GM19372 (cell line): ENCODE measurements at regions not wholly inside any gene's neighbourhood (a gene's known extent, or its start where the extent isn't known, plus 50 kb on each side); places are given as distances from the start of the nearest gene placed in this dataset.

Source experiments
- ATAC-seq: cut with Tn5 transposase; IDR thresholded peaks from one replicate; pipeline ENCODE4 v1.9.1; 2021; ENCODE audit warnings: mild to moderate bottlenecking, low read depth, moderate library complexity; ENCODE audit not compliant: unreplicated experiment

DNA sequence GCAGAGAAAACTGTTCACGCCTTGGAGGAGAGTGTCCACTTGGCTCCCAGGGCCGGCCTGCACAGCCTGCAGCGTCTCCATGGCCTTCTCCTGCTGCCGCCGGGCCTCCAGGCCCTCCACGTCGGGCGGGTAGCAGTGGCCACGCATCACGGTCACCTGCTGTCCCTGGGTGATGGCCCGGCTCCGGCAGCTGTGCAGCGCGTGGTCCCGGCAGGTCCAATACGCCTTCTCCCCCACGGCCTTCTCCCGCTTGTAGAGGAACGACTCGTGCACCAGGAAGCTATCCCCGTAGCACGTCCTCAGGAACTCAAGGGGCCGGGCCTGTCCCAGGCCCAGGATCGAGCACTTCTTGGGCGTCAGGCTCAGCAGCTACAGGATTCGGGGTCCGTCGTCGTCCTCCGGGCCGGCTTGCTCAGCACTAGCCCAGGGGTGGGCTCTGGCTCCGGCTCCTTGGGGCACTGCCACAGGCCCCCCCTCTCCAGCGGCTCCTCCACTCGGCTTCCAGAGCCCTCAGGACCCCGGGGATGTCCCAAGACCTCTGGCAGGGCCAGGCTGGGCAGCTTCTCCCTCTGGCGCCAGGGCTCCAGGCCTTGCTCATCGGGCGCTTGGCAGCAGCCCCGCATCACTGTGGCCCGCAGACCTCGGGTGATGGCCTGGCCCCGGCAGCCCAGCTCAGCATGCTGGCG lies 83.6 kb upstream of the FXR1 start:
- ATAC-seq, result no peak

DNA sequence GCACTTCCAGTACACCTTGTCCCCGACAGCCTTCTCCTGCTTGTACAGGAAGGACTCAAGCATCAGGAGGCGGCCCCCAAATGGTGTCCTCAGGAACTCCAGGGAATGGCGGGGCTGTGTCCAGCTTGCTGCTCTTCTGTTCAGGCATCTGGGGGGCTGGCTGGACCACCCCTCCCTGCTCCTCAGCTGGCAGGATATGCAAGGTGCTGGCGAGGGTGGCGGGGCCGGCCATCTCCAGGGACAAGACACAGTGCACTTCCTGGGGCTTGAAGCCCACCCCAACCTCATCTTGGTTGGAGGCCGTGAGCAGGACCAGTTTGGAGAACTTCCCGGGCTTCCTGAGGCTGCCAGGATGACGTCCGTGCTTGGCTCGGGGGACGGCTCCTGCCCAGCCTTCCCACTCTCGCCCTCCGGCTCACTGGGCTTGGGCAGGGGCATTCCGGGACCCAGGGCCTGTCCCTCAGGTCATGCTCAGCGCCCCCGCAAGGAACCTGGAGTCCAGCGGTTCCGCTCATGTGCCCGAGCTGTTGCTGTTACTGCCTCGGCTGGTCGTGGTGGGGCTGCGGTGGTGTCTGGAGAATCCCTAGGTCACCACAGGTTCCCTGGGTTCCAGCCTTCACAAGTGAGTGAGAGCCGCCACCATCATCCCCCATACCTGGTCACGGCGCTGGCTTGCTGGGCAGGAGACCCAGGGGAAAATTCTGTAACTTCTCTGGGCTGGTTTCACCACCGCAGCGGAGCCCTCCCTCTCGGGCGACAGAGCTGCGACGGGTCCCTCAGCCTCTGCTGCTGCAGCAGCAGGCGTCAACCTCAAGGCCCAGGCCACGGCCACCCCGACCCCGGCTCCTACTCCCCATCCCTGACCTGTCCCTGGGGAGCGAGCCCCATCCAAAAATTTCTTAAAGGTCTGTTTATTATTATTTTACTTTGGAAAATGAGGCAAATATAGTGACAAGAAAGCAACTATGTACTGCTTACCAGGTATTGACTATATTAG lies 82.8 kb upstream of the FXR1 start:
- no peak for ATAC-seq

DNA sequence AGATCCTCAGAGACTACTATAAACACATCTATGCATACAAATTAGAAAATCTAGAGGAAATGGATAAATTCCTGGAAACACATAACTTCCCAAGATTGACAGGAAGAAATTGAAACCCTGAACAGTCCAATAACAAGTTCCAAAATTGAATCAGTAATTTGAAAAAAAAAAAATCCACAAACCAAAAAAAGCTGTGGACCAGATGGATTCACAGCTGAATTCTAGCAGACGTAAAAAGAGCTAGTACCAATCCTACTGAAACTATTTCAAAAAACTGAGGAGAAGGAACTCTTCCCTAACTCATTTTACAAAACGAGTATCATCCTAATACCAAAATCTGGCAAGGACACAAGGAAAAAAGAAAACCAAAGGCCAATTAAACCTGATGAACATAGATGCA lies 77.0 kb upstream of the FXR1 start:
- no peak for ATAC-seq

DNA sequence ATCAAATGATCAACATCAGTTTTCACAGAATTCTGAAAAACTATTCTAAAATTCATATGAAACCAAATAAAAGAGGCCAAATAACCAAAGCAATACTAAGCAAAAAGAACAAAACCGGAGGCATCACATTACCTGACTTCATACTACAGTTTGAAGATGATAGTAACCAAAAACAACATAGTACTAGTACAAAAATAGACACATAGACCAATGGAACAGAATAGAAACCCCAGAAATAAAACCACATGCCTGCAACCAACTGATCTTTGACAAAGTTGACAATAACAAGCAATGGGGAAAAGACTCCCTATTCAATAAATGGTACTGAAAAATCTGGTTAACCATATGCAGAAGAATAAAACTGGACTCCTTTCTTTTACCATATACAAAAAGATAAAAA lies 75.7 kb upstream of the FXR1 start:
- no peak for ATAC-seq

DNA sequence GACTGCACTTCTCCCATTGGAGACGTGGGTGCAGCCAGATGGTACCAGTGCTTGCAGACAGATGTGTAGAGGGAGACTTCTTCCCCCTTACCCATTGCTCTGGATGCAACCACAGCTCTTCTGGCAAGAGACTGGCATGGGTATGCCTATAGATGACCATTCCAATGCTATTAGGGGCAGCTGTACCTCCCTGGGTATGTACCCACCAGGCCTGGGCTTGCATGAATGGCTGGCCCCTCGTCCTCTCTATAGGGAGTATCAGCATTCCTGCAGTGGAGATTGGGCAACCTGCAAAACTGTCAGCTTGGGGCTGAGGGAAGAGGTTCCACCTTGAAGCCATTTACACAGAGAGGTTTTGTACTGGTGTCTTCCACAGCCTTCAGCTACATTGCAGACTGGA lies 57.6 kb upstream of the FXR1 start:
- no peak for ATAC-seq

DNA sequence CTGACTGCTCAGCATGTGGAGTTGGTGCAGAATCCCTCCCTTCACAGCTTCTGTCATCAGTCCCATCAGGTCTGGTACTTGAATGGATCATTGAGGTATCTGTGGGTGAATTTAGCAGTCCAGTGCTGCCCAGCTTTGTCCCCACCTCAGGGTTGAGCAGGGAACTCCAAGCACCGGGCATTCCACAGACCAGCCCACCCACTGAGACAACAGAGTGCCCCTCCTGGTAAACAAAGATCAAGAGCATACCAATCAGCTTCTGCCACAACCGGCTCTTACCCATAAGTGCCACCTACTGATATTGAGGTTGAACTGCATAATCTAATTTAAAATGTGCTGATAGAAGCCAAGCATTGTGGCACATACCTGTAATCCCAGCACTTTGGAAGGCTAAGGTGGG lies 57.1 kb upstream of the FXR1 start:
- peak; percentile 69 for ATAC-seq

DNA sequence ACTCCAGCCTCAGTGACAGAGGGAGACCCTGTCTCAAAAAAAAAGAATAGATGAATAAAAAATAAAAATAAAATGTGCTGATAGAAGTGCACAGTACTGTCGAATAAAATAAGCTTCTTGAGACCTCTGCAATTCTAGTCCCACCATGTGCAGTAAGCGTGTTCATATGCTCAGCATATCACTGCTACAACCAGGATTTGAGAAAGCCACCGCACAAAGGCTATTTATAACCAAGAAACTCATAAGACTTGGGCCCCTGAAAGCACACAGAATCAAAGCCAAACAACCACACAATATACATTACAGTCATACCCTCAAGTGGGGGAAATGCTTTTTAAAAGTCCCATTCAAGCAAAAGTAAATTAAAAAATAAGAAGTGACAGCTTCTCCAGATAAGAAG lies 56.5 kb upstream of the FXR1 start:
- no peak for ATAC-seq

DNA sequence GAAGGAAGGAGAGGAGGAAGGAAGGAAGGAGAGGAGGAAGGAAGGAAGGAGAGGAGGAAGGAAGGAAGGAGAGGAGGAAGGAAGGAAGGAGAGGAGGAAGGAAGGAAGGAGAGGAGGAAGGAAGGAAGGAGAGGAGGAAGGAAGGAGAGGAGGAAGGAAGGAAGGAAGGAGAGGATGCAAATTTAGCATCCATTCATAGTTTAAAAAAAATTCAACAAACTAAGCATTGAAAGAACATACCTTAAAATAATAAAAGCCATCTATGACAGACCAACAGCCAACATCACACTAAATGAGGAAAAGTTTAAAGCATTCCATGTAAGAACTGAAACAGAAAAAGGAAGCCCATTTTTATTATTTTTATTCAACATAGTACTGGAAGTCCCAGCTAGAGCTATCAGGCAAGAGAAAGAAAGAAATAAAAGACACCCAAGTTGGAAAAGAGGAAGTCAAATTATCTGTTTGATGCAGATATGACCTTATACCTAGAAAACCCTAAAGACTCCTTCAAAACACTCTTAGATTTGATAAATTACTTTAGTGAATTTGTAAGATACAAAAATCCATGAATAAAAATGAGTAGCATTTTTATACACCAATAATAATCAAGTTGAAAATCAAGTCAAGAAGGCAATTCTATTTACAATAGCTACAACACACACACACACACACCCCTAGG lies 52.2 kb upstream of the FXR1 start:
- no peak for ATAC-seq
